WTC11 (cell line): ENCODE measurements at regions not wholly inside any gene's neighbourhood (a gene's known extent, or its start where the extent isn't known, plus 50 kb on each side); places are given as distances from the start of the nearest gene placed in this dataset.

Source experiments
- ATF1 ChIP-seq: sonication (generic); formaldehyde crosslinking; IDR thresholded peaks from 2 replicates; pipeline ENCODE4 v1.8.1; 2023; ENCODE audit warnings: mild to moderate bottlenecking, moderate library complexity, missing genetic modification reagents
- CBFB ChIP-seq: sonication (generic); formaldehyde crosslinking; IDR thresholded peaks from 2 replicates; pipeline ENCODE4 v1.8.1; 2022; ENCODE audit warnings: mild to moderate bottlenecking, low read depth, missing genetic modification reagents
- CREB1 ChIP-seq: sonication (generic); formaldehyde crosslinking; IDR thresholded peaks from 2 replicates; pipeline ENCODE4 v1.8.0; 2023; ENCODE audit warnings: mild to moderate bottlenecking, missing genetic modification reagents
- ETV6 ChIP-seq: sonication (generic); formaldehyde crosslinking; IDR thresholded peaks from 2 replicates; pipeline ENCODE4 v1.8.1; 2022; ENCODE audit warnings: mild to moderate bottlenecking, missing genetic modification reagents
- JUN ChIP-seq: sonication (generic); formaldehyde crosslinking; IDR thresholded peaks from 2 replicates; pipeline ENCODE4 v1.8.0; 2023; ENCODE audit warnings: mild to moderate bottlenecking, missing genetic modification reagents
- NFE2L1 ChIP-seq: sonication (generic); formaldehyde crosslinking; IDR thresholded peaks from 2 replicates; pipeline ENCODE4 v1.8.1; 2023; ENCODE audit warnings: missing genetic modification reagents
- NR1H2 ChIP-seq: sonication (generic); formaldehyde crosslinking; IDR thresholded peaks from 2 replicates; pipeline ENCODE4 v1.9.0; 2021; ENCODE audit warnings: mild to moderate bottlenecking, moderate library complexity, missing genetic modification reagents
- SP1 ChIP-seq: sonication (generic); formaldehyde crosslinking; conservative IDR thresholded peaks from 2 replicates; pipeline ENCODE4 v1.8.1; 2022; ENCODE audit warnings: missing genetic modification reagents
- TF ChIP-seq, protein P1 (sequence below): fragments of 200-600 bp; IDR thresholded peaks from 2 replicates; pipeline ENCODE4 v1.8.0; 2022; ENCODE audit warnings: antibody characterized with exemption
- TF ChIP-seq, protein P2 (sequence below): sonication (generic); formaldehyde crosslinking; IDR thresholded peaks from 2 replicates; pipeline ENCODE4 v1.8.1; 2023; ENCODE audit warnings: mild to moderate bottlenecking, missing genetic modification reagents, moderate library complexity

DNA sequence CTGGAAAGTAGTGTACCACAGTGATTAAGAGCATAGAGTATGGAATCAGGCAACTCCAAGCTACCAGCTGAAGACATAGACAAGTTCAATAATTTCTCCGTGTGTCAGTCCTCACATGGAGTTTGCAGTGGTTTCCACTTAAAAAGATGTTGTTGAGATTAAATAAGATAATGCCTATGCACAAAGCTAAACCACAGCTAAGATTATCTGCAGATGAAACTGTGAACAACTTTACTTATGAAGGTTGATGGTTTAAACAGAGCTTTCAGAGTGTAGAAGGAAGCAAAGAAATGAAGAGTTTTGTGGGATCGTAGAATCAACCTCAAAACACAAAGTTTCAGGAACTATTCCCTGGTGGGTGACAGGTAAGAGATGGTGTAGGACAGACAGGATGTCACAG is 223.5 kb upstream of the IL12B start:
- TF ChIP-seq, protein P1, sequence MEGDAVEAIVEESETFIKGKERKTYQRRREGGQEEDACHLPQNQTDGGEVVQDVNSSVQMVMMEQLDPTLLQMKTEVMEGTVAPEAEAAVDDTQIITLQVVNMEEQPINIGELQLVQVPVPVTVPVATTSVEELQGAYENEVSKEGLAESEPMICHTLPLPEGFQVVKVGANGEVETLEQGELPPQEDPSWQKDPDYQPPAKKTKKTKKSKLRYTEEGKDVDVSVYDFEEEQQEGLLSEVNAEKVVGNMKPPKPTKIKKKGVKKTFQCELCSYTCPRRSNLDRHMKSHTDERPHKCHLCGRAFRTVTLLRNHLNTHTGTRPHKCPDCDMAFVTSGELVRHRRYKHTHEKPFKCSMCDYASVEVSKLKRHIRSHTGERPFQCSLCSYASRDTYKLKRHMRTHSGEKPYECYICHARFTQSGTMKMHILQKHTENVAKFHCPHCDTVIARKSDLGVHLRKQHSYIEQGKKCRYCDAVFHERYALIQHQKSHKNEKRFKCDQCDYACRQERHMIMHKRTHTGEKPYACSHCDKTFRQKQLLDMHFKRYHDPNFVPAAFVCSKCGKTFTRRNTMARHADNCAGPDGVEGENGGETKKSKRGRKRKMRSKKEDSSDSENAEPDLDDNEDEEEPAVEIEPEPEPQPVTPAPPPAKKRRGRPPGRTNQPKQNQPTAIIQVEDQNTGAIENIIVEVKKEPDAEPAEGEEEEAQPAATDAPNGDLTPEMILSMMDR, result no peak
- TF ChIP-seq CREB1 (no peak), ATF1 (CRISPR knock-in tag) (no peak), NR1H2 (CRISPR knock-in tag) (no peak), JUN (no peak), ETV6 (CRISPR knock-in tag) (no peak), SP1 (CRISPR knock-in tag) (no peak), NFE2L1 (CRISPR knock-in tag) (no peak), CBFB (no peak)
- TF ChIP-seq, protein P2, sequence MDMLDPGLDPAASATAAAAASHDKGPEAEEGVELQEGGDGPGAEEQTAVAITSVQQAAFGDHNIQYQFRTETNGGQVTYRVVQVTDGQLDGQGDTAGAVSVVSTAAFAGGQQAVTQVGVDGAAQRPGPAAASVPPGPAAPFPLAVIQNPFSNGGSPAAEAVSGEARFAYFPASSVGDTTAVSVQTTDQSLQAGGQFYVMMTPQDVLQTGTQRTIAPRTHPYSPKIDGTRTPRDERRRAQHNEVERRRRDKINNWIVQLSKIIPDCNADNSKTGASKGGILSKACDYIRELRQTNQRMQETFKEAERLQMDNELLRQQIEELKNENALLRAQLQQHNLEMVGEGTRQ (CRISPR knock-in tag), result no peak
